GM12878 (cell line): ENCODE measurements at regions not wholly inside any gene's neighbourhood (a gene's known extent, or its start where the extent isn't known, plus 50 kb on each side); places are given as distances from the start of the nearest gene placed in this dataset.

ENCODE experiments used
- BHLHE40 ChIP-seq, 2 experiments: fragments of 450-650 bp in 1 of 2; IDR thresholded peaks; 2 replicates each; pipeline ENCODE4 v1.6.1; 2011 to 2017; ENCODE audit warnings: low read depth in 2 of 2, borderline replicate concordance in 1 of 2, improper control_type of control experiment in 1 of 2, low read length in 1 of 2, mild to moderate bottlenecking in 1 of 2
- CEBPB ChIP-seq, 2 experiments: fragments of 150-350 bp in 1 of 2; IDR thresholded peaks; 2 replicates each; pipeline ENCODE4 v1.6.1; 2012 to 2014; ENCODE audit warnings: low read depth in 2 of 2, low read length in 2 of 2, borderline replicate concordance in 1 of 2, inconsistent platforms in 1 of 2
- EP300 ChIP-seq, 2 experiments: fragments of 150-350 bp in 1 of 2; IDR thresholded peaks; 2 replicates each; pipeline ENCODE4 v1.6.1; 2011 to 2012; ENCODE audit warnings: low read depth in 2 of 2, low read length in 2 of 2, borderline replicate concordance in 1 of 2, improper control_type of control experiment in 1 of 2, inconsistent platforms in 1 of 2; ENCODE audit not compliant: control insufficient read depth in 1 of 2
- POLR2AphosphoS2 ChIP-seq: IDR thresholded peaks from 2 replicates; pipeline ENCODE4 v1.6.1; 2011; ENCODE audit warnings: low read depth, mild to moderate bottlenecking, low read length, improper control_type of control experiment, moderate library complexity
- POLR2AphosphoS5 ChIP-seq: IDR thresholded peaks from 2 replicates; pipeline ENCODE4 v1.6.1; 2011; ENCODE audit warnings: mild to moderate bottlenecking, low read length, inconsistent platforms
- RAD51 ChIP-seq: fragments of 450-650 bp; IDR thresholded peaks from 2 replicates; pipeline ENCODE4 v1.6.1; 2016; ENCODE audit warnings: moderate library complexity, mild to moderate bottlenecking, inconsistent platforms
- SREBF2 ChIP-seq: IDR thresholded peaks from 2 replicates; pipeline ENCODE4 v1.6.1; 2012; ENCODE audit warnings: mild to moderate bottlenecking, low read length
- STAT1 ChIP-seq: fragments of 450-650 bp; conservative IDR thresholded peaks from 2 replicates; pipeline ENCODE4 v1.6.1; 2014; ENCODE audit warnings: antibody characterized with exemption, mild to moderate bottlenecking
- ZSCAN29 ChIP-seq: fragments of 450-650 bp; IDR thresholded peaks from 2 replicates; pipeline ENCODE4 v1.6.1; 2017; ENCODE audit warnings: mild to moderate bottlenecking, moderate library complexity
- TF ChIP-seq, protein P1 (sequence below), 3 experiments: IDR thresholded peaks in 2 of 3; conservative IDR thresholded peaks in 1 of 3; 2 replicates each; pipeline ENCODE4 v1.5.1; 2011; ENCODE audit warnings: low read depth in 3 of 3, low read length in 3 of 3, mild to moderate bottlenecking in 3 of 3, control low read depth in 2 of 3, moderate library complexity in 2 of 3, inconsistent platforms in 1 of 3, mixed read lengths in 1 of 3; ENCODE audit not compliant: control insufficient read depth in 2 of 3, insufficient read depth in 1 of 3; ENCODE audit errors: extremely low read depth in 1 of 3
- TF ChIP-seq, protein P2 (sequence below): IDR thresholded peaks from 2 replicates; pipeline ENCODE4 v1.6.1; 2012; ENCODE audit warnings: mild to moderate bottlenecking, low read depth, low read length
- TF ChIP-seq, protein P3 (sequence below): fragments of 450-650 bp; IDR thresholded peaks from 2 replicates; pipeline ENCODE4 v1.6.1; 2016; ENCODE audit warnings: mild to moderate bottlenecking, moderate library complexity, borderline replicate concordance
- TF ChIP-seq, protein P4 (sequence below): fragments of 450-650 bp; IDR thresholded peaks from 2 replicates; pipeline ENCODE4 v1.6.1; 2017; ENCODE audit warnings: mild to moderate bottlenecking, moderate library complexity
- TF ChIP-seq, protein P5 (sequence below): fragments of 450-650 bp; IDR thresholded peaks from 2 replicates; pipeline ENCODE4 v1.6.1; 2018; ENCODE audit warnings: mild to moderate bottlenecking, low read depth, moderate library complexity; ENCODE audit not compliant: partially characterized antibody

DNA sequence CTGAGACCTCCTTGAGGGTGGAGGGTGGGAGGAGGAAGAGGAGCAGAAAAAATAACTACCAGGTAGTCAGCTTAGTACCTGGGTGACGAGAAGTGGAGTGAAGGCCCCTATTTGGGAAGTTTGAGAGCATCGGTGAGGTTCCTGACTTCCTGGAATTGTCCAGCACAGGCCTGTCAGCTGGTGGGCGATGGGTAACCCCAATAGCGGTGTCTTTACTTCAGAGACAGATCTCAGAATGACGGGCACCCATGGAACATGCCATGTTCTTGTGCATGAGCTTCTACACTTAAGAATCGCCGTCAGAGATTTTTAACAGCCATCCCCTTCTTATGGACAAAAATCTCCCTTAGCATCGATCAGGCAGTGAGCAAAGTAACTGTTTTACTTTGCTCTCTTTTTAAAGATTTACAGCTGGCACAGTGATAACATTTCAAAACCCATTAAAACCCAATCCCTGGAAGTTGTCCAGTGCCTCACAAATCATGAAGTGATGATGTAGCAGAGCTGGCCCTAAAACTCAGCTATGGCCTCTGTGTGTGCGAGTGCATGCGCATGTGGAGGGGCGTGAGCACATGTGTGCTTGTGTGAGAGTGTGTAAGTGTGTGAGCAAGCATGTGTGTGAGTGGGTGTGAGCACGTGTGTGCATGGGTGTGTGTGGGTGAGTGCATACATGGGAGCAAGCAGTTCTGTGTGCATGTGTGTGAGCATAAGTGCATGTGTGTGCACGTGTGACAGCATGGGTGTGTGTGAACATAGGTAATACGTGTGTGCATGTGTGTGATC, 85.2 kb downstream of the DLL1 start:
- TF ChIP-seq, protein P1, sequence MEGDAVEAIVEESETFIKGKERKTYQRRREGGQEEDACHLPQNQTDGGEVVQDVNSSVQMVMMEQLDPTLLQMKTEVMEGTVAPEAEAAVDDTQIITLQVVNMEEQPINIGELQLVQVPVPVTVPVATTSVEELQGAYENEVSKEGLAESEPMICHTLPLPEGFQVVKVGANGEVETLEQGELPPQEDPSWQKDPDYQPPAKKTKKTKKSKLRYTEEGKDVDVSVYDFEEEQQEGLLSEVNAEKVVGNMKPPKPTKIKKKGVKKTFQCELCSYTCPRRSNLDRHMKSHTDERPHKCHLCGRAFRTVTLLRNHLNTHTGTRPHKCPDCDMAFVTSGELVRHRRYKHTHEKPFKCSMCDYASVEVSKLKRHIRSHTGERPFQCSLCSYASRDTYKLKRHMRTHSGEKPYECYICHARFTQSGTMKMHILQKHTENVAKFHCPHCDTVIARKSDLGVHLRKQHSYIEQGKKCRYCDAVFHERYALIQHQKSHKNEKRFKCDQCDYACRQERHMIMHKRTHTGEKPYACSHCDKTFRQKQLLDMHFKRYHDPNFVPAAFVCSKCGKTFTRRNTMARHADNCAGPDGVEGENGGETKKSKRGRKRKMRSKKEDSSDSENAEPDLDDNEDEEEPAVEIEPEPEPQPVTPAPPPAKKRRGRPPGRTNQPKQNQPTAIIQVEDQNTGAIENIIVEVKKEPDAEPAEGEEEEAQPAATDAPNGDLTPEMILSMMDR (IDR thresholded peaks at IDR 0.05 in 2 of 3, conservative IDR thresholded peaks at IDR 0.05 in 1 of 3; ENCODE audit: control insufficient read depth in 2 of 3, extremely low read depth in 1 of 3, insufficient read depth in 1 of 3, low read depth in 3 of 3, low read length in 3 of 3): no peak
- TF ChIP-seq, protein P2, sequence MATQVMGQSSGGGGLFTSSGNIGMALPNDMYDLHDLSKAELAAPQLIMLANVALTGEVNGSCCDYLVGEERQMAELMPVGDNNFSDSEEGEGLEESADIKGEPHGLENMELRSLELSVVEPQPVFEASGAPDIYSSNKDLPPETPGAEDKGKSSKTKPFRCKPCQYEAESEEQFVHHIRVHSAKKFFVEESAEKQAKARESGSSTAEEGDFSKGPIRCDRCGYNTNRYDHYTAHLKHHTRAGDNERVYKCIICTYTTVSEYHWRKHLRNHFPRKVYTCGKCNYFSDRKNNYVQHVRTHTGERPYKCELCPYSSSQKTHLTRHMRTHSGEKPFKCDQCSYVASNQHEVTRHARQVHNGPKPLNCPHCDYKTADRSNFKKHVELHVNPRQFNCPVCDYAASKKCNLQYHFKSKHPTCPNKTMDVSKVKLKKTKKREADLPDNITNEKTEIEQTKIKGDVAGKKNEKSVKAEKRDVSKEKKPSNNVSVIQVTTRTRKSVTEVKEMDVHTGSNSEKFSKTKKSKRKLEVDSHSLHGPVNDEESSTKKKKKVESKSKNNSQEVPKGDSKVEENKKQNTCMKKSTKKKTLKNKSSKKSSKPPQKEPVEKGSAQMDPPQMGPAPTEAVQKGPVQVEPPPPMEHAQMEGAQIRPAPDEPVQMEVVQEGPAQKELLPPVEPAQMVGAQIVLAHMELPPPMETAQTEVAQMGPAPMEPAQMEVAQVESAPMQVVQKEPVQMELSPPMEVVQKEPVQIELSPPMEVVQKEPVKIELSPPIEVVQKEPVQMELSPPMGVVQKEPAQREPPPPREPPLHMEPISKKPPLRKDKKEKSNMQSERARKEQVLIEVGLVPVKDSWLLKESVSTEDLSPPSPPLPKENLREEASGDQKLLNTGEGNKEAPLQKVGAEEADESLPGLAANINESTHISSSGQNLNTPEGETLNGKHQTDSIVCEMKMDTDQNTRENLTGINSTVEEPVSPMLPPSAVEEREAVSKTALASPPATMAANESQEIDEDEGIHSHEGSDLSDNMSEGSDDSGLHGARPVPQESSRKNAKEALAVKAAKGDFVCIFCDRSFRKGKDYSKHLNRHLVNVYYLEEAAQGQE: no peak
- no peak for TF ChIP-seq STAT1
- TF ChIP-seq, protein P3, sequence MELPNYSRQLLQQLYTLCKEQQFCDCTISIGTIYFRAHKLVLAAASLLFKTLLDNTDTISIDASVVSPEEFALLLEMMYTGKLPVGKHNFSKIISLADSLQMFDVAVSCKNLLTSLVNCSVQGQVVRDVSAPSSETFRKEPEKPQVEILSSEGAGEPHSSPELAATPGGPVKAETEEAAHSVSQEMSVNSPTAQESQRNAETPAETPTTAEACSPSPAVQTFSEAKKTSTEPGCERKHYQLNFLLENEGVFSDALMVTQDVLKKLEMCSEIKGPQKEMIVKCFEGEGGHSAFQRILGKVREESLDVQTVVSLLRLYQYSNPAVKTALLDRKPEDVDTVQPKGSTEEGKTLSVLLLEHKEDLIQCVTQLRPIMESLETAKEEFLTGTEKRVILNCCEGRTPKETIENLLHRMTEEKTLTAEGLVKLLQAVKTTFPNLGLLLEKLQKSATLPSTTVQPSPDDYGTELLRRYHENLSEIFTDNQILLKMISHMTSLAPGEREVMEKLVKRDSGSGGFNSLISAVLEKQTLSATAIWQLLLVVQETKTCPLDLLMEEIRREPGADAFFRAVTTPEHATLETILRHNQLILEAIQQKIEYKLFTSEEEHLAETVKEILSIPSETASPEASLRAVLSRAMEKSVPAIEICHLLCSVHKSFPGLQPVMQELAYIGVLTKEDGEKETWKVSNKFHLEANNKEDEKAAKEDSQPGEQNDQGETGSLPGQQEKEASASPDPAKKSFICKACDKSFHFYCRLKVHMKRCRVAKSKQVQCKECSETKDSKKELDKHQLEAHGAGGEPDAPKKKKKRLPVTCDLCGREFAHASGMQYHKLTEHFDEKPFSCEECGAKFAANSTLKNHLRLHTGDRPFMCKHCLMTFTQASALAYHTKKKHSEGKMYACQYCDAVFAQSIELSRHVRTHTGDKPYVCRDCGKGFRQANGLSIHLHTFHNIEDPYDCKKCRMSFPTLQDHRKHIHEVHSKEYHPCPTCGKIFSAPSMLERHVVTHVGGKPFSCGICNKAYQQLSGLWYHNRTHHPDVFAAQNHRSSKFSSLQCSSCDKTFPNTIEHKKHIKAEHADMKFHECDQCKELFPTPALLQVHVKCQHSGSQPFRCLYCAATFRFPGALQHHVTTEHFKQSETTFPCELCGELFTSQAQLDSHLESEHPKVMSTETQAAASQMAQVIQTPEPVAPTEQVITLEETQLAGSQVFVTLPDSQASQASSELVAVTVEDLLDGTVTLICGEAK: no peak
- no peak for TF ChIP-seq POLR2AphosphoS2
- no peak for TF ChIP-seq POLR2AphosphoS5
- TF ChIP-seq RAD51: no peak
- no peak for TF ChIP-seq CEBPB (IDR thresholded peaks at IDR 0.05; ENCODE audit: borderline replicate concordance in 1 of 2, low read depth in 2 of 2, low read length in 2 of 2)
- TF ChIP-seq ZSCAN29: no peak
- TF ChIP-seq, protein P4, sequence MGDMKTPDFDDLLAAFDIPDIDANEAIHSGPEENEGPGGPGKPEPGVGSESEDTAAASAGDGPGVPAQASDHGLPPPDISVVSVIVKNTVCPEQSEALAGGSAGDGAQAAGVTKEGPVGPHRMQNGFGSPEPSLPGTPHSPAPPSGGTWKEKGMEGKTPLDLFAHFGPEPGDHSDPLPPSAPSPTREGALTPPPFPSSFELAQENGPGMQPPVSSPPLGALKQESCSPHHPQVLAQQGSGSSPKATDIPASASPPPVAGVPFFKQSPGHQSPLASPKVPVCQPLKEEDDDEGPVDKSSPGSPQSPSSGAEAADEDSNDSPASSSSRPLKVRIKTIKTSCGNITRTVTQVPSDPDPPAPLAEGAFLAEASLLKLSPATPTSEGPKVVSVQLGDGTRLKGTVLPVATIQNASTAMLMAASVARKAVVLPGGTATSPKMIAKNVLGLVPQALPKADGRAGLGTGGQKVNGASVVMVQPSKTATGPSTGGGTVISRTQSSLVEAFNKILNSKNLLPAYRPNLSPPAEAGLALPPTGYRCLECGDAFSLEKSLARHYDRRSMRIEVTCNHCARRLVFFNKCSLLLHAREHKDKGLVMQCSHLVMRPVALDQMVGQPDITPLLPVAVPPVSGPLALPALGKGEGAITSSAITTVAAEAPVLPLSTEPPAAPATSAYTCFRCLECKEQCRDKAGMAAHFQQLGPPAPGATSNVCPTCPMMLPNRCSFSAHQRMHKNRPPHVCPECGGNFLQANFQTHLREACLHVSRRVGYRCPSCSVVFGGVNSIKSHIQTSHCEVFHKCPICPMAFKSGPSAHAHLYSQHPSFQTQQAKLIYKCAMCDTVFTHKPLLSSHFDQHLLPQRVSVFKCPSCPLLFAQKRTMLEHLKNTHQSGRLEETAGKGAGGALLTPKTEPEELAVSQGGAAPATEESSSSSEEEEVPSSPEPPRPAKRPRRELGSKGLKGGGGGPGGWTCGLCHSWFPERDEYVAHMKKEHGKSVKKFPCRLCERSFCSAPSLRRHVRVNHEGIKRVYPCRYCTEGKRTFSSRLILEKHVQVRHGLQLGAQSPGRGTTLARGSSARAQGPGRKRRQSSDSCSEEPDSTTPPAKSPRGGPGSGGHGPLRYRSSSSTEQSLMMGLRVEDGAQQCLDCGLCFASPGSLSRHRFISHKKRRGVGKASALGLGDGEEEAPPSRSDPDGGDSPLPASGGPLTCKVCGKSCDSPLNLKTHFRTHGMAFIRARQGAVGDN: no peak
- TF ChIP-seq SREBF2: no peak
- TF ChIP-seq, protein P5, sequence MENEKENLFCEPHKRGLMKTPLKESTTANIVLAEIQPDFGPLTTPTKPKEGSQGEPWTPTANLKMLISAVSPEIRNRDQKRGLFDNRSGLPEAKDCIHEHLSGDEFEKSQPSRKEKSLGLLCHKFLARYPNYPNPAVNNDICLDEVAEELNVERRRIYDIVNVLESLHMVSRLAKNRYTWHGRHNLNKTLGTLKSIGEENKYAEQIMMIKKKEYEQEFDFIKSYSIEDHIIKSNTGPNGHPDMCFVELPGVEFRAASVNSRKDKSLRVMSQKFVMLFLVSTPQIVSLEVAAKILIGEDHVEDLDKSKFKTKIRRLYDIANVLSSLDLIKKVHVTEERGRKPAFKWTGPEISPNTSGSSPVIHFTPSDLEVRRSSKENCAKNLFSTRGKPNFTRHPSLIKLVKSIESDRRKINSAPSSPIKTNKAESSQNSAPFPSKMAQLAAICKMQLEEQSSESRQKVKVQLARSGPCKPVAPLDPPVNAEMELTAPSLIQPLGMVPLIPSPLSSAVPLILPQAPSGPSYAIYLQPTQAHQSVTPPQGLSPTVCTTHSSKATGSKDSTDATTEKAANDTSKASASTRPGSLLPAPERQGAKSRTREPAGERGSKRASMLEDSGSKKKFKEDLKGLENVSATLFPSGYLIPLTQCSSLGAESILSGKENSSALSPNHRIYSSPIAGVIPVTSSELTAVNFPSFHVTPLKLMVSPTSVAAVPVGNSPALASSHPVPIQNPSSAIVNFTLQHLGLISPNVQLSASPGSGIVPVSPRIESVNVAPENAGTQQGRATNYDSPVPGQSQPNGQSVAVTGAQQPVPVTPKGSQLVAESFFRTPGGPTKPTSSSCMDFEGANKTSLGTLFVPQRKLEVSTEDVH: no peak
- no peak for TF ChIP-seq BHLHE40 (IDR thresholded peaks at IDR 0.05; ENCODE audit: borderline replicate concordance in 1 of 2, low read depth in 2 of 2, low read length in 1 of 2)
- no peak for TF ChIP-seq EP300 (IDR thresholded peaks at IDR 0.05; ENCODE audit: borderline replicate concordance in 1 of 2, control insufficient read depth in 1 of 2, low read depth in 2 of 2, low read length in 2 of 2)
